ENCODE measurements at regions not wholly inside any gene's neighbourhood (a gene's known extent, or its start where the extent isn't known, plus 50 kb on each side); places are given as distances from the start of the nearest gene placed in this dataset.
"Not testable (repeated sequence)": the region's sequence is repeated elsewhere in the genome, so short reads cannot be mapped to it uniquely, and the experiment has no call there.

DNA sequence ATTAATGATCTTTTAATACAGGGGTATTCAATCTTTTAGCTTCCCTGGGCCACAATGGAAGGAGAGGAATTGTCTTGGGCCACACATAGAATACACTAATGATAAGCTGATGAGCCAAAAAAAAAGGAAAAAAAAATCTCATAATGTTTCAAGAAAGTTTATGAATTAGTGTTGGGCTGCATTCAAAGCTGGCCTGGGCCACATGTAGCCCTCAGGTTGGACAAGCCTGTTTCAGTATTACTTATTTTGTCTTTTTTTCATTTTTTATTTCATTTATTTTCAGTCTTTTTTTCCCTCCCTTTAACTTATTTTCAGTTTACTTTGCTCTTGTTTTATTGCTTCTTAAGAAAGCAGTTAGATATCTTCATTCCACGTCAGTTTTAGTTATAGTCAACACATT is 2171.8 kb upstream of the DEFB115 start:
- H3K9me3 ChIP-seq, result peaks cover 3% of the 10 kb centered on the region
- no peaks in the 10 kb centered on the region for H3K4me1 ChIP-seq
- no peak for TF ChIP-seq CTCF (IDR thresholded peaks at IDR 0.05)
- ATAC-seq (no peak), DNase-seq (no peak)
- no peaks in the 10 kb centered on the region for H3K36me3 ChIP-seq
- intact Hi-C loops (cut with DNase I), result no loop called here
- no peak overlapping the region for H3K4me3 ChIP-seq
- H3K27me3 ChIP-seq (ENCODE audit: low read depth), result no peaks in the 10 kb centered on the region
- no peak overlapping the region for H3K27ac ChIP-seq

- H3K4me3 ChIP-seq; H3K36me3 ChIP-seq; H3K27me3 ChIP-seq (ENCODE audit: low read depth); H3K4me1 ChIP-seq; intact Hi-C loops (cut with DNase I); H3K27ac ChIP-seq; H3K9me3 ChIP-seq; ATAC-seq; DNase-seq: not testable (repeated sequence)
Observed at GRCh38 chr20:29086145-29086718, 2171.2 kb upstream of the DEFB115 start.

DNA sequence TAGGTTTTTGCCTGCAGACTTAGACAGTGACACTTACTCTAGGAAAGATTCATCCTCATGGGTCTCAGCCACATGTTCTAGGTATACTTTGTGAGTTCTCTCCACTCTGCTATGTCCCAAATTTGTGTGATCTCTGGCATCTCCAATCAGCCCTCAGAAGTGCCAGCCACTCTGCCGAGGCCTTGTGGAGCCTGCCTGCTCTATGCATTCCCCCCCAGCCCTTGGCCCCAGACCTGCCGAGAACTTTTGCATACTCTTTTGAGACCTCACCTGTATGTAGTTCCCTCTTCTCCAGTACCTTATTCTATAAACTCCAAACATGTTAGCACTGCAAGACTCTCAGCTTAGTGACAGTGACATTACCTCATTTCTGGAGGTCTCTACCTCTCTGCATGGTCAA is 2170.5 kb upstream of the DEFB115 start:
- H3K4me1 ChIP-seq, result no peaks in the 10 kb centered on the region
- intact Hi-C loops (cut with DNase I), result no loop called here
- H3K4me3 ChIP-seq, result no peak overlapping the region
- H3K36me3 ChIP-seq, result no peaks in the 10 kb centered on the region
- no peak overlapping the region for H3K27ac ChIP-seq
- no peaks in the 10 kb centered on the region for H3K9me3 ChIP-seq
- DNase-seq, result no peak
- TF ChIP-seq CTCF (IDR thresholded peaks at IDR 0.05), result no peak
- no peak for ATAC-seq
- H3K27me3 ChIP-seq (ENCODE audit: low read depth), result no peaks in the 10 kb centered on the region

GRCh38 chr20:29087887-29088286 is 2169.6 kb upstream of the DEFB115 start:
- H3K4me1 ChIP-seq, DNase-seq: not testable (repeated sequence)

DNA sequence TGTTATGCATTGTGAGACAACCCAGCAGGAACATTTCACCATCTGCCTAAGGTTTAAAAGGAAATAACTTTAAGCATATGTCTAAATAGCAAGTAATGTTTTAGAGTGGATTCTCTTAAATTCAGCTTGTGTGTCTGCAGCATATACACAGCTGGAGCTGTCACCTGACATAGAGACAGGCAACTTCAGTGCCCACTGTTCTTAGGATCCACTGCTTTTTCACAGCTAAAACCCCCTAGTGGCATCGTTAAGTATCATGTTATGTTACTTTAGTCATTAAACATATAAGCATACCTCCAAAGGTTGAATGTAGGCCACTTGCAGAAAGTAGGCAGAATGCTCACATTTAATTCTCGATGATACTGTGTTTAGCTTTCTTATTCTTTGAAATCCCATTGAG is 2169.0 kb upstream of the DEFB115 start:
- H3K27me3 ChIP-seq (ENCODE audit: low read depth); H3K27ac ChIP-seq; H3K36me3 ChIP-seq; DNase-seq; H3K4me3 ChIP-seq; H3K9me3 ChIP-seq; H3K4me1 ChIP-seq; intact Hi-C loops (cut with DNase I); ATAC-seq: not testable (repeated sequence)

More at GRCh38 chr20:29087887-29088286, 2169.6 kb upstream of the DEFB115 start:
- H3K4me3 ChIP-seq; intact Hi-C loops (cut with DNase I); H3K36me3 ChIP-seq; H3K9me3 ChIP-seq; ATAC-seq; H3K27ac ChIP-seq; H3K27me3 ChIP-seq (ENCODE audit: low read depth): not testable (repeated sequence)

DNA sequence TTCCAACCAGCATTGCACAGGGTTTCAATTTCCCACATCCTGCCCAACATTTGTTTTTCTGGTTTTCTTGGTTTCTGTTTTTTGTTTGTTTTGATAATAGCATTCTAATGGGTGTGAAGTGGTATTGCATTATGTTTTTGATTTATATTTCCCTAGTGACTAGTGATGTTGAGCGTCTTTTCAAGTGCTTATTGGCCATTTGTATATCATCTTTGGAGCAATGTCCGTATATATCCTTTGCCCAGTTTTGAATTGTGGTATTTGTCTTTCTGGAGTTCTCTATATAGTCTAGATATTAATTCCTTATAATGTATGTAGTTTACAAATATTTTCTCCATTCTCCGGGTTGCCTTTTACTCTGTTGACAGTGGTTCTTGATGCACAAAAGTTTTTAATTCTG is 2168.1 kb upstream of the DEFB115 start:
- H3K4me1 ChIP-seq; H3K36me3 ChIP-seq; H3K9me3 ChIP-seq; DNase-seq; H3K27me3 ChIP-seq (ENCODE audit: low read depth); intact Hi-C loops (cut with DNase I); ATAC-seq; H3K4me3 ChIP-seq; H3K27ac ChIP-seq: not testable (repeated sequence)

DNA sequence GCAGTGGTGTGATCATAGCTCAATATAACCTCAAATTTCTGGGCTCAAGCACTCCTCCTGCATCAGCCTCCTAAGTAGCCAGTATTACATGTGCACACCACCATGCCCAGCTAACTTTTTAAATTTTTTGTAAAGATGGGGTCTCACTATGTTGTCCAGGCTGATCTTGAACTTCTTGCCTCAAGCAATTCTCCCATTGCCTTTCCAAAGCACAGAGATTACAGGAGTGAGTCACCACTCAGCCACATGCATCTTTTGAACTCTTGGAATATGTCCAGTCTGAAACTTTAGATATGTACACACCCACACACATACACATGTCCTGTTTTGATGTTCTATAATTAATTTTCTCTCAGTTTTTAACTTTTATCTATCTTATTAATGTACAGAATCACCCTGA is 2163.5 kb upstream of the DEFB115 start:
- H3K27ac ChIP-seq; H3K4me3 ChIP-seq; ATAC-seq; H3K4me1 ChIP-seq; intact Hi-C loops (cut with DNase I); H3K27me3 ChIP-seq (ENCODE audit: low read depth); H3K36me3 ChIP-seq; H3K9me3 ChIP-seq; DNase-seq: not testable (repeated sequence)

- H3K4me1 ChIP-seq; H3K27ac ChIP-seq; H3K27me3 ChIP-seq (ENCODE audit: low read depth); intact Hi-C loops (cut with DNase I); H3K9me3 ChIP-seq; H3K4me3 ChIP-seq; DNase-seq; H3K36me3 ChIP-seq; ATAC-seq: not testable (repeated sequence)
Observed at GRCh38 chr20:29096695-29097094, 2160.8 kb upstream of the DEFB115 start.

- H3K36me3 ChIP-seq; DNase-seq; H3K4me1 ChIP-seq; H3K27me3 ChIP-seq (ENCODE audit: low read depth); H3K27ac ChIP-seq; H3K9me3 ChIP-seq; intact Hi-C loops (cut with DNase I); ATAC-seq; H3K4me3 ChIP-seq: not testable (repeated sequence)
Observed at GRCh38 chr20:29107884-29108283, 2149.6 kb upstream of the DEFB115 start.

DNA sequence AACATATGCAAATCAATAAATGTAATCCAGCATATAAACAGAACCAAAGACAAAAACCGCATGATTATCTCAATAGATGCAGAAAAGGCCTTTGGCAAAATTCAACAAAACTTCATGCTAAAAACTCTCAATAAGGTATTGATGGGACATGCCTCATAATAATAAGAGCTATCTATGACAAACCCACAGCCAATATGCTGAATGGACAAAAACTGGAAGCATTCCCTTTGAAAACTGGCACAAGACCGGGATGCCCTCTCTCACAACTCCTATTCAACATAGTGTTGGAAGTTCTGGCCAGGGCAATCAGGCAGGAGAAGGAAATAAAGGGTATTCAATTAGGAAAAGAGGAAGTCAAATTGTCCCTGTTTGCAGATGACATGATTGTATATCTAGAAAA is 2148.1 kb upstream of the DEFB115 start:
- intact Hi-C loops (cut with DNase I); H3K4me1 ChIP-seq; DNase-seq; H3K36me3 ChIP-seq; ATAC-seq; H3K27me3 ChIP-seq (ENCODE audit: low read depth); H3K9me3 ChIP-seq; H3K27ac ChIP-seq; H3K4me3 ChIP-seq: not testable (repeated sequence)

GRCh38 chr20:29115097-29115496 is 2142.4 kb upstream of the DEFB115 start:
- H3K27ac ChIP-seq; intact Hi-C loops (cut with DNase I); H3K4me1 ChIP-seq; H3K27me3 ChIP-seq (ENCODE audit: low read depth); H3K4me3 ChIP-seq; H3K36me3 ChIP-seq; ATAC-seq; DNase-seq: not testable (repeated sequence)
- peaks cover 13% of the 10 kb centered on the region for H3K9me3 ChIP-seq
